Keratinocyte (primary cell): ENCODE measurements at regions not wholly inside any gene's neighbourhood (a gene's known extent, or its start where the extent isn't known, plus 50 kb on each side); places are given as distances from the start of the nearest gene placed in this dataset.

Source experiments
- DNase-seq: peaks from one replicate; pipeline ENCODE4 v3.0.0-alpha.2; 2011; ENCODE audit warnings: low read depth, missing footprints, low spot score
- FAIRE-seq: peaks from 2 replicates; lab custom pipeline; 2011; peaks lifted over from hg19 to GRCh38; lab: Jason Lieb, UNC
- H2AFZ ChIP-seq: 2 replicates; pipeline ENCODE4 v1.6.0; 2012; ENCODE audit warnings: low read length, control low read depth, inconsistent platforms; ENCODE audit not compliant: control insufficient read depth
- H3K27ac ChIP-seq: 2 replicates; pipeline ENCODE4 v1.5.1; 2011; ENCODE audit warnings: low read length; ENCODE audit not compliant: control insufficient read depth, insufficient read depth
- H3K27me3 ChIP-seq: 3 replicates; pipeline ENCODE4 v1.6.0; 2011; ENCODE audit warnings: low read length; ENCODE audit not compliant: control insufficient read depth, insufficient read depth; ENCODE audit errors: extremely low read depth
- H3K36me3 ChIP-seq, 2 experiments: 2 replicates in 1 of 2; 3 replicates in 1 of 2; pipeline ENCODE4 v1.5.1; 2011; ENCODE audit warnings: low read length in 2 of 2, mild to moderate bottlenecking in 1 of 2; ENCODE audit not compliant: control insufficient read depth in 2 of 2, insufficient read depth in 2 of 2; ENCODE audit errors: extremely low read depth in 1 of 2
- H3K4me1 ChIP-seq: 3 replicates; pipeline ENCODE4 v1.5.1; 2011; ENCODE audit warnings: low read length; ENCODE audit not compliant: control insufficient read depth, insufficient read depth; ENCODE audit errors: extremely low read depth
- H3K4me2 ChIP-seq: 3 replicates; pipeline ENCODE4 v1.6.0; 2011; ENCODE audit warnings: low read depth, low read length; ENCODE audit not compliant: control insufficient read depth, insufficient read depth; ENCODE audit errors: extremely low read depth
- H3K4me3 ChIP-seq, 3 experiments: fragments of 200-600 bp in 1 of 3; sonication (generic) in 1 of 3; 2 replicates in 2 of 3; 3 replicates in 1 of 3; pipeline ENCODE4 v1.5.1; 2011 to 2016; ENCODE audit warnings: low read length in 3 of 3, mild to moderate bottlenecking in 3 of 3, control low read depth in 2 of 3, inconsistent platforms in 1 of 3, low read depth in 1 of 3, mixed read lengths in 1 of 3, mixed run types in 1 of 3, moderate library complexity in 1 of 3; ENCODE audit not compliant: control insufficient read depth in 2 of 3, insufficient read depth in 2 of 3; ENCODE audit errors: extremely low read depth in 1 of 3
- H3K79me2 ChIP-seq: 2 replicates; pipeline ENCODE4 v1.6.0; 2012; ENCODE audit warnings: low read length; ENCODE audit not compliant: control insufficient read depth, insufficient read depth
- H3K9ac ChIP-seq: 3 replicates; pipeline ENCODE4 v1.6.0; 2011; ENCODE audit warnings: low read length; ENCODE audit not compliant: control insufficient read depth, insufficient read depth; ENCODE audit errors: extremely low read depth
- H3K9me1 ChIP-seq: 3 replicates; pipeline ENCODE4 v1.6.0; 2011; ENCODE audit warnings: low read length; ENCODE audit not compliant: control insufficient read depth, insufficient read depth; ENCODE audit errors: extremely low read depth
- H3K9me3 ChIP-seq: 2 replicates; pipeline ENCODE4 v1.5.1; 2012; ENCODE audit warnings: low read depth, low read length; ENCODE audit not compliant: control insufficient read depth
- H4K20me1 ChIP-seq: 3 replicates; pipeline ENCODE4 v1.6.0; 2011; ENCODE audit warnings: low read length; ENCODE audit not compliant: control insufficient read depth, insufficient read depth; ENCODE audit errors: extremely low read depth
- EZH2 ChIP-seq: IDR thresholded peaks from one replicate; pipeline ENCODE4 v1.6.1; 2012; ENCODE audit warnings: inconsistent platforms, mild to moderate bottlenecking, low read length, moderate library complexity
- dilution Hi-C: fragments of 300-500 bp; cut with MboI; formaldehyde crosslinking; loops from one replicate; pipeline ENCODE4 v1.7.0; 2020; ENCODE audit warnings: low sequenced_read_pairs; ENCODE audit not compliant: extremely low pct_ligation_motif_present
- TF ChIP-seq, protein P1 (sequence below), 3 experiments: IDR thresholded peaks in 1 of 3; conservative IDR thresholded peaks in 1 of 3; optimal IDR thresholded peaks in 1 of 3; 2 replicates in 2 of 3; 3 replicates in 1 of 3; pipeline versions ENCODE3 to v1.5.1; 2011; ENCODE audit warnings: low read length in 3 of 3, mild to moderate bottlenecking in 3 of 3, moderate library complexity in 2 of 3, control low read depth in 1 of 3, inconsistent platforms in 1 of 3; ENCODE audit not compliant: insufficient read depth in 2 of 3; ENCODE audit errors: extremely low read depth in 1 of 3

DNA sequence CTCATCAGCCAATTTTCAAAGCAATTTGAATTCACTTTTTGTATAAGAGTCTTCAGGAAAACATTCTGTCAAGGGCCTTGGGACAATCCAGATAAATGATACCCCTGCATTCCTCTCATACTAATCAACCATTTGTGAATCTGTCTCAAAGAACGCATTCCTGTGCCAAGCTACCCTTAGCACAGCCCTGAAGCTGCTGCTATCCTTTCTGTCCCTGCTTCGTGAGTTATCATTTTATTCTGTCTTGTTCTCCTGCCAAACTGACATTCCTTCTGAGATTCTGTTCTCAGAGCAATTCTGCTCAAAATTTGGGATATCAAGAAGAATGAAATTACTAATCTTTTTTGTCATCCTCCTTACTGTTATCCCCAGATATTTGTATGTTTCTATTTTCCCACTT lies 213.9 kb upstream of the STXBP5 start:
- FAIRE-seq: no peak

GRCh38 chr6:146990821-146991798 lies 213.1 kb upstream of the STXBP5 start:
- Histone ChIP-seq H3K36me3 (no peaks in the 10 kb centered on the region), H2AFZ (no peak overlapping the region), H3K4me2 (no peak overlapping the region), H4K20me1 (no peaks in the 10 kb centered on the region), H3K79me2 (no peaks in the 10 kb centered on the region), H3K27ac (no peak overlapping the region), H3K27me3 (no peaks in the 10 kb centered on the region), H3K9me3 (no peaks in the 10 kb centered on the region), H3K9ac (no peak overlapping the region), H3K4me3 (no peak overlapping the region), H3K9me1 (no peaks in the 10 kb centered on the region), H3K4me1 (no peaks in the 10 kb centered on the region)
- no peak for FAIRE-seq
- dilution Hi-C loops: no loop called here
- DNase-seq: no peak
- no peak for TF ChIP-seq EZH2
- TF ChIP-seq, protein P1, sequence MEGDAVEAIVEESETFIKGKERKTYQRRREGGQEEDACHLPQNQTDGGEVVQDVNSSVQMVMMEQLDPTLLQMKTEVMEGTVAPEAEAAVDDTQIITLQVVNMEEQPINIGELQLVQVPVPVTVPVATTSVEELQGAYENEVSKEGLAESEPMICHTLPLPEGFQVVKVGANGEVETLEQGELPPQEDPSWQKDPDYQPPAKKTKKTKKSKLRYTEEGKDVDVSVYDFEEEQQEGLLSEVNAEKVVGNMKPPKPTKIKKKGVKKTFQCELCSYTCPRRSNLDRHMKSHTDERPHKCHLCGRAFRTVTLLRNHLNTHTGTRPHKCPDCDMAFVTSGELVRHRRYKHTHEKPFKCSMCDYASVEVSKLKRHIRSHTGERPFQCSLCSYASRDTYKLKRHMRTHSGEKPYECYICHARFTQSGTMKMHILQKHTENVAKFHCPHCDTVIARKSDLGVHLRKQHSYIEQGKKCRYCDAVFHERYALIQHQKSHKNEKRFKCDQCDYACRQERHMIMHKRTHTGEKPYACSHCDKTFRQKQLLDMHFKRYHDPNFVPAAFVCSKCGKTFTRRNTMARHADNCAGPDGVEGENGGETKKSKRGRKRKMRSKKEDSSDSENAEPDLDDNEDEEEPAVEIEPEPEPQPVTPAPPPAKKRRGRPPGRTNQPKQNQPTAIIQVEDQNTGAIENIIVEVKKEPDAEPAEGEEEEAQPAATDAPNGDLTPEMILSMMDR (optimal IDR thresholded peaks at IDR 0.05 in 1 of 3, IDR thresholded peaks at IDR 0.05 in 1 of 3, conservative IDR thresholded peaks at IDR 0.05 in 1 of 3; ENCODE audit: extremely low read depth in 1 of 3, insufficient read depth in 2 of 3, low read length in 3 of 3): no peak

More for the DNA sequence above, 213.9 kb upstream of the STXBP5 start:
- Histone ChIP-seq H3K4me2 (no peak overlapping the region), H3K9ac (no peak overlapping the region), H3K9me3 (no peaks in the 10 kb centered on the region), H3K36me3 (no peaks in the 10 kb centered on the region), H3K4me1 (no peaks in the 10 kb centered on the region), H3K27ac (no peak overlapping the region), H3K79me2 (no peaks in the 10 kb centered on the region), H3K9me1 (no peaks in the 10 kb centered on the region), H2AFZ (no peak overlapping the region), H4K20me1 (no peaks in the 10 kb centered on the region), H3K4me3 (no peak overlapping the region), H3K27me3 (no peaks in the 10 kb centered on the region)
- dilution Hi-C loops: no loop called here
- no peak for DNase-seq
- TF ChIP-seq, protein P1 (optimal IDR thresholded peaks at IDR 0.05 in 1 of 3, IDR thresholded peaks at IDR 0.05 in 1 of 3, conservative IDR thresholded peaks at IDR 0.05 in 1 of 3; ENCODE audit: extremely low read depth in 1 of 3, insufficient read depth in 2 of 3, low read length in 3 of 3): no peak
- no peak for TF ChIP-seq EZH2
